Mesenchymal stem cell (in vitro differentiated cells and primary cell): ENCODE measurements at regions not wholly inside any gene's neighbourhood (a gene's known extent, or its start where the extent isn't known, plus 50 kb on each side); places are given as distances from the start of the nearest gene placed in this dataset.

ENCODE experiments used
- DNase-seq: peaks from one replicate; pipeline ENCODE4 v3.0.0-alpha.2; 2013
- H2AFZ ChIP-seq: one replicate; pipeline ENCODE4 v1.6.1; 2013; ENCODE audit warnings: low read depth, mild to moderate bottlenecking, control low read depth, inconsistent platforms, low read length, moderate library complexity
- H2AK5ac ChIP-seq: 2 replicates; pipeline ENCODE4 v1.6.1; 2013; ENCODE audit warnings: low read length, moderate library complexity, mild to moderate bottlenecking, inconsistent platforms; ENCODE audit not compliant: severe bottlenecking
- H2BK120ac ChIP-seq: one replicate; pipeline ENCODE4 v1.6.1; 2013; ENCODE audit warnings: low read depth, mild to moderate bottlenecking, inconsistent platforms, low read length, moderate library complexity
- H2BK12ac ChIP-seq, 2 experiments: one replicate each; pipeline ENCODE4 v1.6.1; 2013; ENCODE audit warnings: inconsistent platforms in 2 of 2, low read length in 2 of 2, mild to moderate bottlenecking in 2 of 2, moderate library complexity in 2 of 2, control low read depth in 1 of 2
- H2BK15ac ChIP-seq: one replicate; pipeline ENCODE4 v1.6.1; 2013; ENCODE audit warnings: mild to moderate bottlenecking, low read depth, inconsistent platforms; ENCODE audit not compliant: poor library complexity, severe bottlenecking
- H2BK5ac ChIP-seq: 2 replicates; pipeline ENCODE4 v1.6.1; 2013; ENCODE audit warnings: low read depth, mild to moderate bottlenecking, low read length, control low read depth, inconsistent platforms; ENCODE audit not compliant: poor library complexity, severe bottlenecking
- H3K14ac ChIP-seq, 2 experiments: one replicate each; pipeline ENCODE4 v1.6.1; 2013; ENCODE audit warnings: inconsistent platforms in 2 of 2, low read length in 2 of 2, control low read depth in 1 of 2, mild to moderate bottlenecking in 1 of 2, moderate library complexity in 1 of 2
- H3K18ac ChIP-seq, 2 experiments: one replicate each; pipeline ENCODE4 v1.6.1; 2013; ENCODE audit warnings: inconsistent platforms in 2 of 2, low read length in 2 of 2, control low read depth in 1 of 2, low read depth in 1 of 2, mild to moderate bottlenecking in 1 of 2
- H3K23ac ChIP-seq, 2 experiments: one replicate each; pipeline ENCODE4 v1.6.1; 2013; ENCODE audit warnings: inconsistent platforms in 2 of 2, low read length in 2 of 2, mild to moderate bottlenecking in 2 of 2, moderate library complexity in 2 of 2, control low read depth in 1 of 2
- H3K27ac ChIP-seq: 2 replicates; pipeline ENCODE4 v1.5.1; 2013; ENCODE audit warnings: mild to moderate bottlenecking, moderate library complexity, low read length, control low read depth, inconsistent platforms; ENCODE audit not compliant: poor library complexity, severe bottlenecking
- H3K27me3 ChIP-seq, 2 experiments: 2 replicates each; pipeline versions ENCODE4 v1.6.1 to v1.7.0; 2013; ENCODE audit warnings: low read length in 2 of 2, mild to moderate bottlenecking in 2 of 2, moderate library complexity in 2 of 2, control low read depth in 1 of 2, inconsistent platforms in 1 of 2; ENCODE audit not compliant: control insufficient read depth in 1 of 2, insufficient read depth in 1 of 2
- H3K36me3 ChIP-seq, 2 experiments: 2 replicates each; pipeline versions ENCODE4 v1.6.1 to v1.7.0; 2013; ENCODE audit warnings: low read length in 2 of 2, control low read depth in 1 of 2, inconsistent platforms in 1 of 2, low read depth in 1 of 2, mild to moderate bottlenecking in 1 of 2; ENCODE audit not compliant: insufficient read depth in 2 of 2, control insufficient read depth in 1 of 2
- H3K4ac ChIP-seq, 2 experiments: one replicate each; pipeline ENCODE4 v1.6.1; 2013; ENCODE audit warnings: inconsistent platforms in 2 of 2, low read length in 2 of 2, mild to moderate bottlenecking in 2 of 2, moderate library complexity in 2 of 2, control low read depth in 1 of 2, low read depth in 1 of 2
- H3K4me1 ChIP-seq: 2 replicates; pipeline ENCODE4 v1.6.1; 2013; ENCODE audit warnings: low read depth, low read length, control low read depth; ENCODE audit not compliant: control insufficient read depth, insufficient read depth
- H3K4me2 ChIP-seq: 2 replicates; pipeline ENCODE4 v1.6.1; 2013; ENCODE audit warnings: low read length, mild to moderate bottlenecking, inconsistent platforms; ENCODE audit not compliant: poor library complexity, severe bottlenecking
- H3K4me3 ChIP-seq, 2 experiments: 2 replicates each; pipeline versions ENCODE4 v1.5.1 to v1.7.0; 2013; ENCODE audit warnings: low read length in 2 of 2, mild to moderate bottlenecking in 2 of 2, control low read depth in 1 of 2, low read depth in 1 of 2; ENCODE audit not compliant: insufficient read depth in 1 of 2
- H3K79me1 ChIP-seq: replicated peaks from 2 replicates; pipeline ENCODE4 v1.6.1; 2013; ENCODE audit warnings: mild to moderate bottlenecking, control low read depth, low read length, inconsistent platforms; ENCODE audit not compliant: poor library complexity, severe bottlenecking
- H3K9ac ChIP-seq: 2 replicates; pipeline ENCODE4 v1.7.0; 2013; ENCODE audit warnings: mild to moderate bottlenecking, low read length, moderate library complexity
- H3K9me3 ChIP-seq: 2 replicates; pipeline ENCODE4 v1.7.0; 2013; ENCODE audit warnings: mild to moderate bottlenecking, low read length; ENCODE audit not compliant: control insufficient read depth
- H4K8ac ChIP-seq: one replicate; pipeline ENCODE4 v1.6.1; 2013; ENCODE audit warnings: inconsistent platforms, mild to moderate bottlenecking, low read length, moderate library complexity
- H4K91ac ChIP-seq: one replicate; pipeline ENCODE4 v1.6.1; 2013; ENCODE audit warnings: mild to moderate bottlenecking, low read length, inconsistent platforms
- WGBS: methylation state at CpG from one replicate; pipeline ENCODE4 v1.1.7; 2013; ENCODE audit warnings: mixed read lengths; 5-methylcytosine and 5-hydroxymethylcytosine counted together

- H2AFZ ChIP-seq: no peak overlapping the region
- H3K4me3 ChIP-seq: no peak overlapping the region
- no peak overlapping the region for H2BK120ac ChIP-seq
- no peak overlapping the region for H2BK15ac ChIP-seq
- H3K4ac ChIP-seq: no peak overlapping the region
- no peak overlapping the region for H2BK12ac ChIP-seq
- no peak overlapping the region for H3K14ac ChIP-seq
- no peak overlapping the region for H2BK5ac ChIP-seq
- no peak overlapping the region for H4K8ac ChIP-seq
- H3K4me1 ChIP-seq: no peaks in the 10 kb centered on the region
- no peaks in the 10 kb centered on the region for H3K27me3 ChIP-seq
- H3K79me1 ChIP-seq: no peaks in the 10 kb centered on the region
- H3K27ac ChIP-seq: no peak overlapping the region
- WGBS: no CpG with 5 or more reads among the region's 2 CpGs
- H4K91ac ChIP-seq: no peak overlapping the region
- H3K23ac ChIP-seq: no peak overlapping the region
- no peak overlapping the region for H3K18ac ChIP-seq
- no peak overlapping the region for H3K9ac ChIP-seq
- no peaks in the 10 kb centered on the region for H3K36me3 ChIP-seq
- H3K4me2 ChIP-seq: no peak overlapping the region
- no peak for DNase-seq
- no peaks in the 10 kb centered on the region for H3K9me3 ChIP-seq
- H2AK5ac ChIP-seq: no peak overlapping the region
These were observed 1303.3 kb downstream of the OTOL1 start for GRCh38 chr3:162799910-162800309.

- H3K14ac ChIP-seq: no peak overlapping the region
- no peak overlapping the region for H2BK12ac ChIP-seq
- H3K9me3 ChIP-seq: no peaks in the 10 kb centered on the region
- H3K27me3 ChIP-seq: no peaks in the 10 kb centered on the region
- H4K8ac ChIP-seq: no peak overlapping the region
- H4K91ac ChIP-seq: no peak overlapping the region
- no peaks in the 10 kb centered on the region for H3K4me1 ChIP-seq
- no peak overlapping the region for H3K4me2 ChIP-seq
- H3K27ac ChIP-seq: no peak overlapping the region
- H3K36me3 ChIP-seq: no peaks in the 10 kb centered on the region
- no peak overlapping the region for H3K23ac ChIP-seq
- H3K4ac ChIP-seq: no peak overlapping the region
- no peak overlapping the region for H2BK5ac ChIP-seq
- H3K4me3 ChIP-seq: no peak overlapping the region
- no CpG with 5 or more reads among the region's 4 CpGs for WGBS
- H3K18ac ChIP-seq: no peak overlapping the region
- no peak for DNase-seq
- H2BK120ac ChIP-seq: no peak overlapping the region
- H3K9ac ChIP-seq: no peak overlapping the region
- no peak overlapping the region for H2AK5ac ChIP-seq
- H2BK15ac ChIP-seq: no peak overlapping the region
- H3K79me1 ChIP-seq: no peaks in the 10 kb centered on the region
- H2AFZ ChIP-seq: no peak overlapping the region
These were observed 1305.8 kb downstream of the OTOL1 start for GRCh38 chr3:162802228-162802965.

- H3K23ac ChIP-seq: no peak overlapping the region
- no peak overlapping the region for H4K8ac ChIP-seq
- H3K14ac ChIP-seq: no peak overlapping the region
- H4K91ac ChIP-seq: no peak overlapping the region
- no peak overlapping the region for H2AK5ac ChIP-seq
- no peaks in the 10 kb centered on the region for H3K4me1 ChIP-seq
- H2AFZ ChIP-seq: no peak overlapping the region
- H3K27ac ChIP-seq: no peak overlapping the region
- no peaks in the 10 kb centered on the region for H3K9me3 ChIP-seq
- no peak overlapping the region for H3K18ac ChIP-seq
- no peak overlapping the region for H2BK15ac ChIP-seq
- H3K4me2 ChIP-seq: no peak overlapping the region
- no peak overlapping the region for H3K9ac ChIP-seq
- H2BK120ac ChIP-seq: no peak overlapping the region
- no peak for DNase-seq
- H3K4ac ChIP-seq: no peak overlapping the region
- H3K79me1 ChIP-seq: no peaks in the 10 kb centered on the region
- H2BK5ac ChIP-seq: no peak overlapping the region
- H3K36me3 ChIP-seq: no peaks in the 10 kb centered on the region
- no peaks in the 10 kb centered on the region for H3K27me3 ChIP-seq
- H3K4me3 ChIP-seq: no peak overlapping the region
- H2BK12ac ChIP-seq: no peak overlapping the region
These were observed 1314.2 kb downstream of the OTOL1 start for GRCh38 chr3:162810776-162811175.

GRCh38 chr3:162842549-162843216, 1346.1 kb downstream of the OTOL1 start:
- no peak overlapping the region for H2BK120ac ChIP-seq
- WGBS: no CpG with 5 or more reads among the region's 4 CpGs
- H3K4ac ChIP-seq: no peak overlapping the region
- H4K91ac ChIP-seq: no peak overlapping the region
- H2BK12ac ChIP-seq: no peak overlapping the region
- no peaks in the 10 kb centered on the region for H3K9me3 ChIP-seq
- no peak overlapping the region for H3K9ac ChIP-seq
- H3K27me3 ChIP-seq: no peaks in the 10 kb centered on the region
- no peaks in the 10 kb centered on the region for H3K79me1 ChIP-seq
- no peaks in the 10 kb centered on the region for H3K4me1 ChIP-seq
- H4K8ac ChIP-seq: no peak overlapping the region
- no peak overlapping the region for H3K14ac ChIP-seq
- no peak for DNase-seq
- H2BK15ac ChIP-seq: no peak overlapping the region
- no peak overlapping the region for H3K18ac ChIP-seq
- H3K36me3 ChIP-seq: no peaks in the 10 kb centered on the region
- no peak overlapping the region for H3K4me2 ChIP-seq
- H3K23ac ChIP-seq: no peak overlapping the region
- no peak overlapping the region for H2AK5ac ChIP-seq
- no peak overlapping the region for H3K27ac ChIP-seq
- no peak overlapping the region for H2BK5ac ChIP-seq
- H3K4me3 ChIP-seq: no peak overlapping the region
- no peak overlapping the region for H2AFZ ChIP-seq
